Occipital lobe (tissue), 1 donor: ENCODE measurements at regions not wholly inside any gene's neighbourhood (a gene's known extent, or its start where the extent isn't known, plus 50 kb on each side); places are given as distances from the start of the nearest gene placed in this dataset.
"Not testable (repeated sequence)": the region's sequence is repeated elsewhere in the genome, so short reads cannot be mapped to it uniquely, and the experiment has no call there.

Source experiments
- DNase-seq: peaks from one replicate; lab custom pipeline; 2025; lab: John Stamatoyannopoulos, UW

DNA sequence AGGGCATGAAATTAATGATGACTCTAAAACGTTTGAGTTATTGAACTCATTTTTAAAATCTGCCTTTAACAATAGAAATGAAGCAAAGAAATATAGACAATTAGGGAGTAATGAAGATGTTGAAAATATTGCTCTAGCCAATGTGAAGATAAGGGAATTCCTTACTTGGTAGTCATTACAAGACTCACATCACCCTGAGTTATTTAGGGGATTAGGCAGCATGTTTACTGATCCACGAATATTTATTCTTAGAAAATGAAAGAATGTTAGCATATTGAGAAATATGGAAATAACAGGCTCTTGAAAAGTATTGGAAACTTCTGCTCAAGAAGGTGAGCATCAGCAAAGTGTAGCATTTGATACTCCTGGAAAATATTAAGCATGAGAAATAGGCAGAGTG, 398.1 kb upstream of the ARPP21 start:
- DNase-seq = no peak

GRCh38 chr3:35254917-35255316, 384.4 kb upstream of the ARPP21 start:
- no peak for DNase-seq

GRCh38 chr3:35257641-35258040, 381.7 kb upstream of the ARPP21 start:
- no peak for DNase-seq

DNA sequence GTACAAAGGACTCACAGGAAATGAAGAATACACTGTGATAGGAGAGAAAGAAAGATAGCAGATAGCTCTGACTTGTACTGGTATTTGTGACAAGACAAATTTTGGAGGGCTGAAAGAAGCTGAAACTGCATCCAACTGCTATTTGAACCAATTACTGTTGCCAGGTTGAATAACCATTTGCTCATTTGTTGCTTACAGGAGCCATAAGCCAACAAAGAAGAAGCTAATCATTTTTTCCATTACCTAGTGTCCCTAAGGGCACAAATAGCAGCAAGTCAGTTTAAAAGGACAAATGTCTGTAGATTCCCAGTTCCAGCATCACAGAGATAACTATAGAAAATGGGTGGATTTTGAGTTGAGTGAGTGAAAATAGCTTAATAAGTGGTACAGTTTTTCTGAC, 376.9 kb upstream of the ARPP21 start:
- DNase-seq = no peak

- DNase-seq = no peak
Observed at GRCh38 chr3:35263477-35263876, 375.8 kb upstream of the ARPP21 start.

- not testable (repeated sequence) for DNase-seq
Observed at GRCh38 chr3:35266065-35266464, 373.3 kb upstream of the ARPP21 start.

GRCh38 chr3:35275768-35276167, 363.6 kb upstream of the ARPP21 start:
- DNase-seq = no peak

- DNase-seq = no peak
Observed at GRCh38 chr3:35276568-35276967, 362.8 kb upstream of the ARPP21 start.

DNA sequence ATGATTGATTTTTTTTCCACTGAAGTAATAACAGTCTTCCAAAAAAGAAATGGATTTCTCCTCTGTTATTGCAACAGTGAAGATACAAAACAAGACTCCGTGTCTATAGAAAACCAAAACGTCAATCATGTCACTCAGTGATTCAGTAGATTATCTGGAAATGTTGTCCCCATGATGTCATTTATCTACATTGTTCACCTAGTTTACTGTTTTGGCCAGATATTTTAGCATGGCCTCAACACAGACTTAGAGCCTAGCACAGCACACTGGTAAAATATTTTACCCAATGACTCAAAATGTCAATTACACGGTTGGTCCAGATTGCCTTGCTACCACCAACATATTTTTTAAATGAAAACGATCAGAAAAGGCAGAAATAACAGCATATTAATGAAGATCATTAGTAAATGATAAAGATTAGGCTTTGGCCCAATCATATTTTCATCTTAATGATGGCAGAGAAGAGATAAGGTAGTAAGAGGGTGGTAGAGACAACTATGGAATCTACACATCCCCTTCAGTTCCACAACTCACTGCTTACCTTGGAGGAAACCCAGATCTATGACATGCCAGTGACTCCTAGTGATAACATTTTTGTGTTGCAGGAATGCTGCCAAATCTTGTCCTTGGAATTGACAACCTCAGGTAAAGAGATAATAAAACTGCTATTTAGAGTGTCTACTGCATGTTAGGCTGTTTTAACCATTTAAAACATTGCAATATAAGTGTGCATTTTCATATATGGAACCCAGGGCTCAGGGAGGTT, 347.7 kb upstream of the ARPP21 start:
- no peak for DNase-seq

GRCh38 chr3:35292568-35292967, 346.8 kb upstream of the ARPP21 start:
- no peak for DNase-seq

GRCh38 chr3:35295906-35296305, 343.4 kb upstream of the ARPP21 start:
- no peak for DNase-seq

- no peak for DNase-seq
Observed at GRCh38 chr3:35296533-35296932, 342.8 kb upstream of the ARPP21 start.

- DNase-seq = not testable (repeated sequence)
Observed at GRCh38 chr3:35296944-35297343, 342.4 kb upstream of the ARPP21 start.

DNA sequence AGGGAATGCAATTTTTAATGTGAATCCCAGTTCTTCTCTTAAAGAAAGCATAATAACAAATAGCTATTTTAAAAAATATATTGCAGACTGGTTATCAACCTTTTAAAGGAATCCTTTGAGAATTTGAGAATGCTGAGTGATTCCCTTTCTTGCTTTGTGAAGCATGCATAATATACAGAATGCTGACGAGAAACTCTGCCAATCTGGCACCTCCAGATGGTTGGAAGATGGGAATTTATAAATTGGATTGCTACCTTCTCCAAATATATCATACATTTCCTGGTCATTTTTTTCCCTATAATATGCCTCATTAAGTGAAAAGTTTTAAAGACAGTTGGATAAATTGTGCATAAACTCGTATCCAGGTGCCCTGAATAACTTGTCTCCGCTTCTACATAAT, 333.9 kb upstream of the ARPP21 start:
- DNase-seq = no peak

- DNase-seq = no peak
Observed at GRCh38 chr3:35307296-35307695, 332.0 kb upstream of the ARPP21 start.

DNA sequence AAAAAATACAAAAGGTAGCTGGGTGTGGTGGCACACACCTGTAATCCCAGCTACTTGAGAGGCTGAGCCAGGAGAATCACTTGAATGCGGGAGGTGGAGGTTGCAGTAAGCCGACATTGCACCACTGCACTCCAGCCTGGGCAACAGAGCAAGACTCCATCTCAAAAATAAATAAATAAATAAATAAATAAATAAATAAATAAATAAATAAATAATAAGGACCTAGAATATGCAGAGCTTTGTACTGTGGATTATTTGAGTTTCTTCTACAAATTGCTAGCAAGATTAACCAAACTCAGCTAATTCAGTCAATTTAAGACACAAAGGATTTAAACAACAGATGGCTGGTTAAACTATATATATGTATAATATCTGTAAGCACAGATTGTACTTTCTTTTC, 322.5 kb upstream of the ARPP21 start:
- not testable (repeated sequence) for DNase-seq

DNA sequence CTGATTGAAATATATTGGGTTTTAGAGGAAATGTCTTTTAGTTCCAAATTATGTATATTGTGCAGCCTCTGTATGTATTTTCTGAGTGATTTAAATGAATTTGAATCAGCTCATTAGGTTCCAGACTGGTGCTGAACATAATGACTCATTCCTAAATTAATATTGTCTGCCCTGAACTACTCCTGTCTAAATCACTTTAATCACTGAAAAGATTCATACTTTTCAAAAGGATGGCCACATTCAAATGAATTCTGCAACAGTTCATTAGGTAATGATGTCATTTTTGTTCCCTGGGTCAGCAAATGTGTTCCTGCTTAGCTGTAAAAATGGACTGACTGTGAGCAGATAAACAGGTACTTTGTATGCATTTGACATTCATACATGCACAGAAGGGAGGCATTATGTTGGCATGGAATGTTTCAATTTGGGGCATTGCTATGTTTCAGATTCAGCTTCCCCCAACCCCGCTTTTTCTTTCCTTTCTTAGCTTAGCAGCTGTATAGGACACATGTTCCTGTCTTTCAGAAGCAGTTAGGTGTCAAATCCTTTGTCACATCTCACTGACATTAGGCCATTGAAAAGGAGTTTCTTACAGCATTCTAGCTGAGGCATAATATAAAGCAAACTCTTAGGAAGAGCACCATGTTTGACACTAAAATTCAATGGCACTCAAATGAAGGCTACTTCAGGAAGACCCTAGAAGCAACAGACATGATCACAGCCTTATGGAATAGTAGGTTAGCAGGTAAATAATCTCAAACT, 318.5 kb upstream of the ARPP21 start:
- no peak for DNase-seq

GRCh38 chr3:35322070-35322469, 317.3 kb upstream of the ARPP21 start:
- DNase-seq = no peak

DNA sequence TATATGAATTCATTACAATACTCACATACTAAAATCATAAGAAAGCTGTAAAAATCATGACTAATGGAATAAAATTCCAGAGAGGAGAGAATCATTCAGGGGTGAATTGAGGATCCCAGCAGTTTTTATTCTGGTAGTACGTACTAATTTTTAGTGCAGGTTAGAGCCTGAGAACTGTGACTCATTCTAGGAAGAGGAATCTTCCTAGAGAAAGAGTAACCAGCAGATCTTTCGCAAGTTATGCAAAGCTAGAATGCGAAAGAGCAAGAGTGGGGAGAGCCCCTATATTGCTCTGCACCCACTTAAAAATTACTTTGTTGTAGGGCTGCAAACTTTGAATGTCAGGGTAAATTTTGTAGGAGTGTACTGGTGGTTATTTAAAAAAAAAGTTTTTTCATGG, 303.6 kb upstream of the ARPP21 start:
- no peak for DNase-seq

GRCh38 chr3:35336601-35337000, 302.7 kb upstream of the ARPP21 start:
- no peak for DNase-seq

- DNase-seq = no peak
Observed at GRCh38 chr3:35338186-35338585, 301.1 kb upstream of the ARPP21 start.

DNA sequence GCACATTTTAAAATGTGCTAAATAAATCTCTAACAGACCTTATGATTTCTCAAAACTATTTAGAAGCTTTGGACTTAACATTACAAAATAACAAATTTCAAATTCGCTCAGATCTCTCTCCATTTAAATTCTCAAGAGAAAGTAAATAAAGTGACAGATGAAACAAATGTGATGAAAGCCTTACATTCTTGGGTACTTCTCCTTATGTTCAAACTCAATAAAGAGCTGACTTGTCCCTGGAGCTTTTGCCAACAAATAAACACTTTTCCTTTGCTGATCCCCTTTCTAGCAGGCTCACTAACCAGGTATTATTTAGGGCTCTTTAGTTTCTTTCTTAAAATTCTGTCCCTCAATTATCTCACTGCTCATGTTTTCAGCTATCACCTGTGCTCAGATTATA, 259.1 kb upstream of the ARPP21 start:
- no peak for DNase-seq

- no peak for DNase-seq
Observed at GRCh38 chr3:35383216-35383615, 256.1 kb upstream of the ARPP21 start.
